ENCODE measurements at regions not wholly inside any gene's neighbourhood (a gene's known extent, or its start where the extent isn't known, plus 50 kb on each side); places are given as distances from the start of the nearest gene placed in this dataset.
A peak's percentile ranks its signal among the peaks of the same experiment; 100 is the strongest.

GRCh38 chr5:115435065-115435777 is 109.4 kb downstream of the FEM1C start:
- H3K9me3 ChIP-seq: peaks cover 0 to 16% (median 11%) of the 10 kb centered on the region in 4 donors
- TF ChIP-seq EP300 (IDR thresholded peaks at IDR 0.05) (no peak), POLR2A (IDR thresholded peaks at IDR 0.05; ENCODE audit: low read depth) (no peak), CTCF (IDR thresholded peaks at IDR 0.05) (no peak), POLR2AphosphoS5 (IDR thresholded peaks at IDR 0.05) (no peak)
- intact Hi-C loops (cut with DNase I): no loop called here
- H3K27ac ChIP-seq (replicated peaks in 1 of 4): peak overlapping the region in 3 of 4 donors; percentile 29 to 53 (median 32)
- H3K4me1 ChIP-seq: peaks cover 0 to 57% (median 48%) of the 10 kb centered on the region in 4 donors
- H3K36me3 ChIP-seq: no peaks in the 10 kb centered on the region
- 48% methylated on average over 3 of the region's 4 CpGs for WGBS
- H3K4me3 ChIP-seq: no peak overlapping the region
- no peak for DNase-seq (ENCODE audit: extremely low spot score)
- no peaks in the 10 kb centered on the region for H3K27me3 ChIP-seq

- H3K36me3 ChIP-seq: no peaks in the 10 kb centered on the region
- intact Hi-C loops (cut with DNase I): loop anchor here (5.0 kb wide), 1 partner anchor 103 kb away; no protein-coding TSS in a partner anchor
- H3K9me3 ChIP-seq: peaks cover 0 to 4% (median 3%) of the 10 kb centered on the region in 4 donors
- H3K4me1 ChIP-seq: peaks cover 0 to 67% (median 57%) of the 10 kb centered on the region in 4 donors
- DNase-seq (ENCODE audit: extremely low spot score): peak; percentile 60
- H3K4me3 ChIP-seq: no peak overlapping the region
- H3K27ac ChIP-seq (replicated peaks in 1 of 4): peak overlapping the region in 2 of 4 donors; percentile 15 to 18
- H3K27me3 ChIP-seq: no peaks in the 10 kb centered on the region
- TF ChIP-seq POLR2A (IDR thresholded peaks at IDR 0.05; ENCODE audit: low read depth) (no peak), EP300 (IDR thresholded peaks at IDR 0.05) (no peak), POLR2AphosphoS5 (IDR thresholded peaks at IDR 0.05) (no peak), CTCF (IDR thresholded peaks at IDR 0.05) (no peak)
Measured at GRCh38 chr5:115433918-115434317, 110.7 kb downstream of the FEM1C start.

GRCh38 chr5:115432691-115433090 is 111.9 kb downstream of the FEM1C start:
- Histone ChIP-seq H3K27me3 (no peaks in the 10 kb centered on the region), H3K4me1 (peaks cover 0 to 76% (median 57%) of the 10 kb centered on the region in 4 donors), H3K36me3 (no peaks in the 10 kb centered on the region), H3K4me3 (no peak overlapping the region), H3K9me3 (no peaks in the 10 kb centered on the region), H3K27ac (replicated peaks in 1 of 4) (peak overlapping the region in 3 of 4 donors; percentile 15 to 56 (median 45))
- no peak for TF ChIP-seq EP300 (IDR thresholded peaks at IDR 0.05)
- TF ChIP-seq CTCF (IDR thresholded peaks at IDR 0.05): no peak
- TF ChIP-seq POLR2AphosphoS5 (IDR thresholded peaks at IDR 0.05): peak in 1 of 2 donors; percentile 14
- intact Hi-C loops (cut with DNase I): loop anchor here (5.0 kb wide), 1 partner anchor 105 kb away; no protein-coding TSS in a partner anchor
- no peak for DNase-seq (ENCODE audit: extremely low spot score)

DNA sequence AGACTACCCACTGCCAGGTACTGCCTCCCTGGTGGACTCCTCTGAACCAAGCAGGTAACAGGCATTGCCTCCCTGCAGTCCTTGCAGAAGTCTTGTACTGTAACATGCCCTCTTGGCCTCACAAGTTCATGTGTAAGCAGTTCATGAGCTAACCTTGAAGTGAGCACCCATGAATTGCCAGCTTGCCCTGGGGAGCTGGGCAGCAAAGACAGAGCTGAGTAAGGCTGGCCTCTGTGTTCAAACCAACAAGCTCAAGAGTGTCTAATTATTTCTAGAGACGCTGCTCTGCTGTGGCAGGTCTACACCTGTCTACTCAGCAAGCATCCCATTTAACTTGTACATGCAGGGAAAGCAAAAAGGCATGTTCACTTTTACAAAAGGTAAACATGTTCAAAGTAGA is 113.5 kb downstream of the FEM1C start:
- Histone ChIP-seq H3K36me3 (no peaks in the 10 kb centered on the region), H3K4me3 (no peak overlapping the region), H3K4me1 (peaks cover 0 to 80% (median 59%) of the 10 kb centered on the region in 4 donors), H3K27me3 (no peaks in the 10 kb centered on the region), H3K27ac (replicated peaks in 1 of 4) (no peak overlapping the region), H3K9me3 (no peaks in the 10 kb centered on the region)
- intact Hi-C loops (cut with DNase I): loop anchor here (5.0 kb wide), 1 partner anchor 106 kb away; no protein-coding TSS in a partner anchor
- DNase-seq (ENCODE audit: extremely low spot score): no peak
- TF ChIP-seq POLR2A (IDR thresholded peaks at IDR 0.05; ENCODE audit: low read depth) (no peak), POLR2AphosphoS5 (IDR thresholded peaks at IDR 0.05) (no peak), CTCF (IDR thresholded peaks at IDR 0.05) (no peak), EP300 (IDR thresholded peaks at IDR 0.05) (no peak)
- 93% methylated on average over 1 of the region's 1 CpG for WGBS
